ENCODE measurements at regions not wholly inside any gene's neighbourhood (a gene's known extent, or its start where the extent isn't known, plus 50 kb on each side); places are given as distances from the start of the nearest gene placed in this dataset.

GRCh38 chr6:99064834-99065233 lies 117.1 kb upstream of the FBXL4 start:
- DNase-seq = no peak

GRCh38 chr6:99036672-99037071 lies 88.9 kb upstream of the FBXL4 start:
- DNase-seq = no peak

GRCh38 chr6:99032396-99032795 lies 84.7 kb upstream of the FBXL4 start:
- no peak for DNase-seq

DNA sequence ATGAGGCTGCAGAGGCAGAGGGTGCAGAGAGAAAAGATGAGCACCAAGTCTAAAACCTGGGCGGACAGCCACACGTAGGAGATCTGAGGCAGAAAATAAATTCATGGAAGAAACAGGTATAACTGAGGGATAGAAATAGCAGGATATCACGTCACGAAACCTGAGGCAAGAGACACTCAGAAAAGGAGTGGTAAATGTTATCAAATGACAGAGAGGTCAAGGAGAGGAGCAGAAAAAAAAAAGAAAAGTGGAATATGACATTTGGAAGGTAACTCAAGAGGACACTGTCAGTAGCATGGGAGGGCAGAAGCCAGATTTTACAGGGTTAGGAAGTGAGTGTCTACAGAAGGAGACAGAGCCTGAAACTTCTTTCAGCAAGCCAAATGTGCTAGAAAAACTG lies 84.2 kb upstream of the FBXL4 start:
- DNase-seq = no peak

- DNase-seq = no peak
These were observed 83.2 kb upstream of the FBXL4 start for GRCh38 chr6:99030915-99031314.

- DNase-seq = no peak
These were observed 78.4 kb upstream of the FBXL4 start for GRCh38 chr6:99026135-99026534.

DNA sequence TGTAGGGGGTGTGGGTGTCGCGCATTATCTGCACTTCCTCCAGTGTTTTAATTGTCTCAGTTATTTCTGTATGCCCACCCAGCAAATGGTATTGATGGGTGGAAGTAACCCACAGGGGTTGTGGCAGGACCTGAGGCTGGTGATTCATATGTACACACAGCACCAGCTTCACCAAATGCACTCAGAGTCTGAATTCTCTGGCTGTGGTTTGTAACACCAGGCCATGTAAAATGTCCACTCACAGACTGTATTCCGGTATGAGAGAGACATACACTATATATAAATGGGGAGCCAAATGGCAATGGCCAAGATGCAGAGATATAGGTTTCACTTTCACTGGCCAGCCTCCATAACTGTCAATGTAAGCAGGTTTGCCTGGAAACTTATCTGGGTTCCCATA lies 76.3 kb upstream of the FBXL4 start:
- no peak for DNase-seq

DNA sequence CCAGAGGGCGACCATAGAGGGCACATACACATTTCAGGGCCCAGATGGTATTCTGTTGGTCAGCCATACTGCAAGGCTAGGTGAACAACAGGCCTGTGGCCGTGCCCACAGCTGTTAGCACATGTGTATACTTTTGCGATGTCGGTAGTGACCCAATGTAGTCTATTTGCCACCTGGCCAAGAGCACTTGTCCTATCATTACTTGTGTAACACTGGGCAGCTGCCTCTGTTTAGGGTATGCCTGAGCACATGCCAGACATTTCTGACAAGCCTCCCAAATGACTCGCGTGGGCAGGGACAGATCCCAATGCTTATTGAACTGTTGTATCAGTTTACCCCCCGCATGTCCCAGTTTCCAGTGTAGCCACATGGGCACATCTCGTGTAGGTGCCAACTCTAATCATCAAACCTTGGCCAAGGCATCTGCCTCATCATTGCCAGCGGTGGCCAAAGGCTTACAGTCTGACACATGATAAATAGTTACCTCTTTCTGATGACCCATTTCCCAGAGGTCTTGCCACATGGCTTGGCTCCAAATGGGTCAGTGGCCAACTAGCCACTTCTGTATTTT lies 74.4 kb upstream of the FBXL4 start:
- no peak for DNase-seq

DNA sequence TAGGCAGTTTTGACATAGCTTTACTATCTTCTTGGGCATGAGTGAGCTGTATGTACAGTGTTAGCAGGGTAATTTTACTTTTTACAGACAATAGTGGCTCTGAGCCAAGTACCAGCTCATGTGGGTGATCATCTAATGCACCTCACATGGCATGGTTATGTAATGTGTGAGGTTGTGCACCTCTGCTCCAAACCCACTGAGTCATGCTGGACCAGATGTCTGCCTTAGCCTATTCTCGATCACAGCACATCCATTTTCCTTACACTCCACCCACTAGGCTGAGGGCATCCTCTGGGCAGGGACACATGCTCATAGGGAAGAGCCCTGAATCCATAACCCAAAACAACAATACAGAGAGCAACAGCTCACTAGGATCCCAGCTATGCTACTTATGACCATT lies 71.6 kb upstream of the FBXL4 start:
- DNase-seq = no peak

- DNase-seq = no peak
These were observed 69.4 kb upstream of the FBXL4 start for GRCh38 chr6:99017150-99017549.

- no peak for DNase-seq
These were observed 68.6 kb upstream of the FBXL4 start for GRCh38 chr6:99016355-99016754.

- no peak for DNase-seq
These were observed 66.3 kb upstream of the FBXL4 start for GRCh38 chr6:99014061-99014460.

DNA sequence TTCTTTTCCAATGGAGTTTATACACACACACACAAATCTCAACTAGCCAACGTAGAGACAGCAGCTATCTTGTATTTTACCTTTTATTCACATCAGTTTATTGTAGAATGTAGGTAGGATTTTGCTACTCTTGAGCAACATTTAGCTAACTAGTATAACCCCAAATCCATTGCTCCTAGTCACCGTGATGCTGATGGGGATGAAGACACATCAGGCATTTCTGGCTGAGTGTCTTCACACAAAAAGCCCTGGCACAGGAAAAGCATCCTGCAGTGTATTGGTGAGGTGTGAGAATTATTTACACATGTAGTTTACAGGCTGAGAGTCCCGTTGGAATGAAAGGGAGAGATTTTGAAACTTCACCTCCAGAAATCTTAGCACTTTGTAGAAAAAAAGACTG lies 65.9 kb upstream of the FBXL4 start:
- DNase-seq = no peak

- DNase-seq = no peak
These were observed 65.4 kb upstream of the FBXL4 start for GRCh38 chr6:99013145-99013544.

GRCh38 chr6:99011151-99011550 lies 63.4 kb upstream of the FBXL4 start:
- no peak for DNase-seq

- no peak for DNase-seq
These were observed 55.1 kb upstream of the FBXL4 start for GRCh38 chr6:99002831-99003230.

DNA sequence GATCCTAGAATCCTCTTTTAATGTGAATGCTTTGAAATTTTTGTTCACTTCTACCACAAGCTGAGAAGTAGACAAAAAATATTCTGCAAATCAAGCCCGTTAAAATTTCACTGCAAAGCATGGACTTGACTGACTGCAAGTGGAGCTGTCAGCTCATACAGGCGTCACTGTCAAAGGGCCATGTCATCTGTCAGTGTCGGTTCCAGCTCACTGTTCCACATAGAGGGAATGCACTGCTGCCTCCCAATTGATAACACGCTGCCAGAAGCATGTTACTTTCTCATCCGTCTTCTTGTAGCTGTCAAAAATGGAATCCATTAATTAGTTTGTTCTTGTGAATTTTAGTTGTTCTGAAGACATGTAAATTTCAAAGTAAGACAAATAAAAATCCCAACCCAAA lies 50.4 kb upstream of the FBXL4 start:
- DNase-seq = no peak

Measured in midbrain (tissue), 1 donor.